H1 (cell line): ENCODE measurements at regions not wholly inside any gene's neighbourhood (a gene's known extent, or its start where the extent isn't known, plus 50 kb on each side); places are given as distances from the start of the nearest gene placed in this dataset.

Experiments
- CHD7 ChIP-seq: fragments of 300-600 bp; sonication (generic); IDR thresholded peaks from 2 replicates; pipeline ENCODE4 v1.7.1; 2012; ENCODE audit warnings: low read length, moderate library complexity, mild to moderate bottlenecking, inconsistent platforms; ENCODE audit not compliant: insufficient replicate concordance
- CTCF ChIP-seq, 3 experiments: IDR thresholded peaks; 1 replicate in 2 of 3; 2 replicates in 1 of 3; pipeline versions ENCODE4 v1.5.1 to v1.6.1; 2011; ENCODE audit warnings: low read length in 3 of 3, mild to moderate bottlenecking in 3 of 3, inconsistent platforms in 2 of 3, low read depth in 1 of 3, moderate library complexity in 1 of 3; ENCODE audit not compliant: insufficient read depth in 1 of 3; ENCODE audit errors: control extremely low read depth in 1 of 3
- EZH2 ChIP-seq: fragments of 200-600 bp; sonication (generic); IDR thresholded peaks from 2 replicates; pipeline ENCODE4 v1.7.1; 2012; ENCODE audit warnings: low read depth, mild to moderate bottlenecking, moderate library complexity, low read length, inconsistent platforms; ENCODE audit not compliant: severe bottlenecking
- GABPA ChIP-seq: IDR thresholded peaks from 2 replicates; pipeline ENCODE4 v1.6.1; 2011; ENCODE audit warnings: mild to moderate bottlenecking, low read length, moderate library complexity, borderline replicate concordance; ENCODE audit not compliant: insufficient read depth
- POLR2A ChIP-seq, 2 experiments: IDR thresholded peaks; 1 replicate in 1 of 2; 2 replicates in 1 of 2; pipeline ENCODE4 v1.6.1; 2011; ENCODE audit warnings: low read depth in 2 of 2, low read length in 2 of 2, mild to moderate bottlenecking in 2 of 2; ENCODE audit errors: control extremely low read depth in 1 of 2
- POLR2AphosphoS5 ChIP-seq: IDR thresholded peaks from 2 replicates; pipeline ENCODE4 v1.6.1; 2011; ENCODE audit warnings: low read depth, low read length
- USF2 ChIP-seq: IDR thresholded peaks from 2 replicates; pipeline ENCODE4 v1.6.1; 2011; ENCODE audit warnings: low read length, improper control_type of control experiment

- TF ChIP-seq EZH2 (no peak), CTCF (IDR thresholded peaks at IDR 0.05; ENCODE audit: control extremely low read depth in 1 of 3, insufficient read depth in 1 of 3, low read depth in 1 of 3, low read length in 3 of 3) (no peak), GABPA (no peak), USF2 (no peak), POLR2A (IDR thresholded peaks at IDR 0.05; ENCODE audit: control extremely low read depth in 1 of 2, low read depth in 2 of 2, low read length in 2 of 2) (no peak), POLR2AphosphoS5 (no peak), CHD7 (no peak)
Observed at GRCh38 chr18:59748628-59749360, 51.6 kb upstream of the CCBE1 start.
